ENCODE measurements at regions not wholly inside any gene's neighbourhood (a gene's known extent, or its start where the extent isn't known, plus 50 kb on each side); places are given as distances from the start of the nearest gene placed in this dataset.

- ATAC-seq (ENCODE audit: low read depth): no peak
- TF ChIP-seq EZH2 (IDR thresholded peaks at IDR 0.05; ENCODE audit: borderline replicate concordance, insufficient read depth, low read depth, low read length, poor library complexity, severe bottlenecking) (no peak), CTCF (IDR thresholded peaks at IDR 0.05) (no peak)
- CTCF ChIA-PET: no interaction called here
These were observed 188.9 kb downstream of the TTC32 start for GRCh38 chr2:19712850-19713249.

GRCh38 chr2:19711470-19712372, 190.1 kb downstream of the TTC32 start:
- Histone ChIP-seq H3K4me2 (replicated peaks; ENCODE audit: low read depth, low read length, poor library complexity, severe bottlenecking) (no peak overlapping the region), H3K27ac (ENCODE audit: low read length in 2 of 2) (no peak overlapping the region), H3K9ac (ENCODE audit: low read length) (no peak overlapping the region), H2AFZ (ENCODE audit: insufficient read depth, low read depth, low read length, poor library complexity, severe bottlenecking) (no peak overlapping the region), H3K79me2 (ENCODE audit: control insufficient read depth, insufficient read depth, low read length) (no peaks in the 10 kb centered on the region), H4K20me1 (ENCODE audit: control insufficient read depth, insufficient read depth, low read length, poor library complexity, severe bottlenecking) (no peaks in the 10 kb centered on the region), H3K27me3 (replicated peaks in 1 of 4; ENCODE audit: control extremely low read depth in 1 of 4, control insufficient read depth in 3 of 4, insufficient read depth in 4 of 4, low read length in 3 of 4) (no peaks in the 10 kb centered on the region), H3K36me3 (replicated peaks in 1 of 2; ENCODE audit: control extremely low read depth in 1 of 2, control insufficient read depth in 1 of 2, extremely low read depth in 1 of 2, insufficient read depth in 2 of 2, low read length in 1 of 2) (no peaks in the 10 kb centered on the region), H3K9me3 (ENCODE audit: control extremely low read depth in 1 of 3, control insufficient read depth in 2 of 3, insufficient read depth in 1 of 3, low read length in 2 of 3) (peaks cover 0 to 4% (median 0%) of the 10 kb centered on the region in 3 donors), H3K4me1 (ENCODE audit: control insufficient read depth in 2 of 2, insufficient read depth in 2 of 2, low read length in 2 of 2) (no peaks in the 10 kb centered on the region), H3K4me3 (ENCODE audit: control extremely low read depth in 1 of 5, extremely low read depth in 1 of 5, insufficient read depth in 1 of 5, low read depth in 2 of 5, low read length in 4 of 5) (no peak overlapping the region)
- Mint-ChIP-seq H3K4me1 (no peaks in the 10 kb centered on the region), H3K27ac (no peak overlapping the region), H3K4me3 (no peak overlapping the region), H3K27me3 (no peaks in the 10 kb centered on the region), H3K9me3 (ENCODE audit: insufficient read depth) (peaks cover 3% of the 10 kb centered on the region)
- ATAC-seq (ENCODE audit: low read depth) (no peak), DNase-seq (no peak)
- WGBS (ENCODE audit: insufficient coverage): 85% methylated on average over 3 of the region's 5 CpGs
- TF ChIP-seq CTCF (IDR thresholded peaks at IDR 0.05): no peak
- TF ChIP-seq EZH2 (IDR thresholded peaks at IDR 0.05; ENCODE audit: borderline replicate concordance, insufficient read depth, low read depth, low read length, poor library complexity, severe bottlenecking): no peak
- intact Hi-C loops (cut with micrococcal nuclease): no loop called here
- CTCF ChIA-PET: no interaction called here
- POLR2A ChIA-PET: no interaction called here

More at GRCh38 chr2:19712850-19713249, 188.9 kb downstream of the TTC32 start:
- DNase-seq: no peak
- Histone ChIP-seq H3K27ac (ENCODE audit: low read length in 2 of 2) (no peak overlapping the region), H2AFZ (ENCODE audit: insufficient read depth, low read depth, low read length, poor library complexity, severe bottlenecking) (no peak overlapping the region), H4K20me1 (ENCODE audit: control insufficient read depth, insufficient read depth, low read length, poor library complexity, severe bottlenecking) (no peaks in the 10 kb centered on the region), H3K9ac (ENCODE audit: low read length) (no peak overlapping the region), H3K4me2 (replicated peaks; ENCODE audit: low read depth, low read length, poor library complexity, severe bottlenecking) (no peak overlapping the region), H3K36me3 (replicated peaks in 1 of 2; ENCODE audit: control extremely low read depth in 1 of 2, control insufficient read depth in 1 of 2, extremely low read depth in 1 of 2, insufficient read depth in 2 of 2, low read length in 1 of 2) (no peaks in the 10 kb centered on the region), H3K4me1 (ENCODE audit: control insufficient read depth in 2 of 2, insufficient read depth in 2 of 2, low read length in 2 of 2) (no peaks in the 10 kb centered on the region), H3K4me3 (ENCODE audit: control extremely low read depth in 1 of 5, extremely low read depth in 1 of 5, insufficient read depth in 1 of 5, low read depth in 2 of 5, low read length in 4 of 5) (no peak overlapping the region), H3K27me3 (replicated peaks in 1 of 4; ENCODE audit: control extremely low read depth in 1 of 4, control insufficient read depth in 3 of 4, insufficient read depth in 4 of 4, low read length in 3 of 4) (no peaks in the 10 kb centered on the region), H3K79me2 (ENCODE audit: control insufficient read depth, insufficient read depth, low read length) (no peaks in the 10 kb centered on the region), H3K9me3 (ENCODE audit: control extremely low read depth in 1 of 3, control insufficient read depth in 2 of 3, insufficient read depth in 1 of 3, low read length in 2 of 3) (peaks cover 0 to 6% (median 0%) of the 10 kb centered on the region in 3 donors)
- Mint-ChIP-seq H3K9me3 (ENCODE audit: insufficient read depth) (peaks cover 3% of the 10 kb centered on the region), H3K4me1 (no peaks in the 10 kb centered on the region), H3K27me3 (peaks cover 4% of the 10 kb centered on the region), H3K27ac (no peak overlapping the region), H3K4me3 (no peak overlapping the region)
- POLR2A ChIA-PET: no interaction called here
- 88% methylated on average over 3 of the region's 4 CpGs for WGBS (ENCODE audit: insufficient coverage)
- intact Hi-C loops (cut with micrococcal nuclease): no loop called here

All from B cell (primary cell).